ENCODE measurements at regions not wholly inside any gene's neighbourhood (a gene's known extent, or its start where the extent isn't known, plus 50 kb on each side); places are given as distances from the start of the nearest gene placed in this dataset.
"Not testable (repeated sequence)": the region's sequence is repeated elsewhere in the genome, so short reads cannot be mapped to it uniquely, and the experiment has no call there.

GRCh38 chr6:166236596-166236995 is 68.9 kb upstream of the TBXT start:
- no peak for ATAC-seq
- H3K9me3 ChIP-seq (ENCODE audit: low read length), result no peaks in the 10 kb centered on the region
- no peaks in the 10 kb centered on the region for H3K36me3 ChIP-seq (ENCODE audit: low read depth, low read length)
- no peak overlapping the region for H3K9ac ChIP-seq (ENCODE audit: low read length)
- H3K4me1 ChIP-seq (ENCODE audit: insufficient read depth, low read length), result no peaks in the 10 kb centered on the region
- intact Hi-C loops (cut with micrococcal nuclease), result no loop called here
- no peak overlapping the region for H2AFZ ChIP-seq (ENCODE audit: low read length)
- BruUV-seq (replicated peaks), result no TSS peak
- H3K79me2 ChIP-seq (ENCODE audit: low read length), result no peaks in the 10 kb centered on the region
- no peak for DNase-seq
- H3K27me3 ChIP-seq (ENCODE audit: low read length), result peaks cover 48% of the 10 kb centered on the region
- ChIA-PET POLR2A (ENCODE audit: unreplicated experiment) (no interaction called here), CTCF (no interaction called here)
- H3K27ac ChIP-seq (ENCODE audit: low read length), result no peak overlapping the region
- H3K4me3 ChIP-seq (ENCODE audit: low read length), result no peak overlapping the region
- no peaks in the 10 kb centered on the region for H3K9me2 ChIP-seq (replicated peaks; ENCODE audit: low read length)
- H3F3A ChIP-seq (ENCODE audit: low read length, unreplicated experiment), result no peaks in the 10 kb centered on the region
- no peaks in the 10 kb centered on the region for H4K20me1 ChIP-seq (ENCODE audit: low read length)
- TF ChIP-seq EZH2 (IDR thresholded peaks at IDR 0.05; ENCODE audit: low read length, unreplicated experiment) (no peak), CTCF (conservative IDR thresholded peaks at IDR 0.05; ENCODE audit: low read depth, low read length) (no peak), EZH2phosphoT487 (IDR thresholded peaks at IDR 0.05; ENCODE audit: borderline replicate concordance, low read length) (no peak)
- no peak overlapping the region for H3K4me2 ChIP-seq (ENCODE audit: low read length)

- Histone ChIP-seq H3F3A (ENCODE audit: low read length, unreplicated experiment) (no peaks in the 10 kb centered on the region), H3K79me2 (ENCODE audit: low read length) (no peaks in the 10 kb centered on the region), H3K9ac (ENCODE audit: low read length) (no peak overlapping the region), H3K27ac (ENCODE audit: low read length) (no peak overlapping the region), H3K4me1 (ENCODE audit: insufficient read depth, low read length) (no peaks in the 10 kb centered on the region), H3K4me3 (ENCODE audit: low read length) (no peak overlapping the region), H3K4me2 (ENCODE audit: low read length) (no peak overlapping the region), H3K9me2 (replicated peaks; ENCODE audit: low read length) (no peaks in the 10 kb centered on the region), H3K36me3 (ENCODE audit: low read depth, low read length) (no peaks in the 10 kb centered on the region), H4K20me1 (ENCODE audit: low read length) (no peaks in the 10 kb centered on the region), H3K9me3 (ENCODE audit: low read length) (no peaks in the 10 kb centered on the region), H2AFZ (ENCODE audit: low read length) (no peak overlapping the region), H3K27me3 (ENCODE audit: low read length) (peaks cover 48% of the 10 kb centered on the region)
- no peak for ATAC-seq
- BruUV-seq (replicated peaks), result no TSS peak
- intact Hi-C loops (cut with micrococcal nuclease), result no loop called here
- no peak for DNase-seq
- CTCF ChIA-PET, result no interaction called here
- POLR2A ChIA-PET (ENCODE audit: unreplicated experiment), result no interaction called here
- no peak for TF ChIP-seq CTCF (conservative IDR thresholded peaks at IDR 0.05; ENCODE audit: low read depth, low read length)
- no peak for TF ChIP-seq EZH2phosphoT487 (IDR thresholded peaks at IDR 0.05; ENCODE audit: borderline replicate concordance, low read length)
- TF ChIP-seq EZH2 (IDR thresholded peaks at IDR 0.05; ENCODE audit: low read length, unreplicated experiment), result no peak
These were observed 68.1 kb upstream of the TBXT start for GRCh38 chr6:166235666-166236292.

GRCh38 chr6:166231181-166231580 is 63.5 kb upstream of the TBXT start:
- CTCF ChIA-PET; H3K4me3 ChIP-seq (ENCODE audit: low read length); DNase-seq; H4K20me1 ChIP-seq (ENCODE audit: low read length); H3K4me2 ChIP-seq (ENCODE audit: low read length); H3K27ac ChIP-seq (ENCODE audit: low read length); H3K9ac ChIP-seq (ENCODE audit: low read length); H3K36me3 ChIP-seq (ENCODE audit: low read depth, low read length); POLR2A ChIA-PET (ENCODE audit: unreplicated experiment); H3K9me3 ChIP-seq (ENCODE audit: low read length); BruUV-seq (replicated peaks); H3K9me2 ChIP-seq (replicated peaks; ENCODE audit: low read length); intact Hi-C loops (cut with micrococcal nuclease); H3K4me1 ChIP-seq (ENCODE audit: insufficient read depth, low read length); H3K79me2 ChIP-seq (ENCODE audit: low read length); H2AFZ ChIP-seq (ENCODE audit: low read length); H3F3A ChIP-seq (ENCODE audit: low read length, unreplicated experiment); ATAC-seq: not testable (repeated sequence)
- peaks cover 62% of the 10 kb centered on the region for H3K27me3 ChIP-seq (ENCODE audit: low read length)

All from PC-3 (cell line).